Suprapubic skin (tissue), 3 donors: ENCODE measurements at regions not wholly inside any gene's neighbourhood (a gene's known extent, or its start where the extent isn't known, plus 50 kb on each side); places are given as distances from the start of the nearest gene placed in this dataset.

Source experiments
- CTCF ChIP-seq, 2 donors: fragments of 200-600 bp in 1 of 2; fragments of 450-650 bp in 1 of 2; sonication (generic) in 1 of 2; IDR thresholded peaks; one replicate each; pipeline ENCODE4 v1.5.1; 2016 to 2019; ENCODE audit warnings: antibody characterized with exemption in 2 of 2, mild to moderate bottlenecking in 1 of 2, moderate library complexity in 1 of 2
- EP300 ChIP-seq: sonication (generic); formaldehyde crosslinking; IDR thresholded peaks from one replicate; pipeline ENCODE4 v1.6.1; 2017; ENCODE audit warnings: antibody characterized with exemption

DNA sequence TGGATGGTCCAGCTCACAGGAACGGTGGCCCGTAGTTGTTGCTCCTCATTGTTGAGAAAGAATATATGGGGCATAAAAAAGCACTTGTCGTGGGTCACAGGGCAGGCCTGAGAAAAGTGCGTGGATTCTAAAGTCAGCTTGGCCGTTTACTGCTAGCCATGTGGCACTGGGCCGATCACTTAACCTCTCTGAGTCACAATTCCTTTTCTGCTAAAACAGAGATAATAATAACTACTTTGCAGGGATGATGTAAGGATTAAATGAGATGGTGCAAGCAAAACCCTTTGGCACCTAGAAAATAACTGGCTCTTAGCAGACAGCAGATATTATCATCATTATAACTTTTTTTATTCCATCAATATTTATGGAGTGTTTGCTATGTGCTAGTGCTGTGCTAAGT is 579.7 kb downstream of the CCDC171 start:
- TF ChIP-seq CTCF (IDR thresholded peaks at IDR 0.05) (no peak), EP300 (no peak)
